OCI-LY3 (cell line): ENCODE measurements at regions not wholly inside any gene's neighbourhood (a gene's known extent, or its start where the extent isn't known, plus 50 kb on each side); places are given as distances from the start of the nearest gene placed in this dataset.

Experiments used
- H2AFZ ChIP-seq: fragments of 200-600, 300-600 bp; shearing (Covaris generic); 2 replicates; pipeline ENCODE4 v1.6.0; 2014; ENCODE audit warnings: antibody characterized with exemption, low read depth, low read length
- H3K27ac ChIP-seq: fragments of 200-600, 300-600 bp; sonication (generic); 2 replicates; pipeline ENCODE4 v1.5.1; 2014; ENCODE audit warnings: mild to moderate bottlenecking, low read length, moderate library complexity, mixed read lengths
- H3K27me3 ChIP-seq: fragments of 200-600, 300-600 bp; sonication (generic); 2 replicates; pipeline ENCODE4 v1.6.1; 2014; ENCODE audit warnings: low read depth, low read length, mixed read lengths
- H3K36me3 ChIP-seq: fragments of 200-600, 300-600 bp; sonication (generic); replicated peaks from 2 replicates; pipeline ENCODE3; 2014; ENCODE audit warnings: low read depth, low read length, mixed read lengths
- H3K4me1 ChIP-seq: fragments of 300-600, 200-600 bp; sonication (generic); 2 replicates; pipeline ENCODE4 v1.6.1; 2014; ENCODE audit warnings: low read length, mixed read lengths
- H3K4me2 ChIP-seq: fragments of 200-600, 300-600 bp; sonication (generic); 2 replicates; pipeline ENCODE4 v1.6.1; 2014; ENCODE audit warnings: low read length, mixed read lengths
- H3K4me3 ChIP-seq: fragments of 300-600, 200-600 bp; sonication (generic); 2 replicates; pipeline ENCODE4 v1.5.1; 2014; ENCODE audit warnings: antibody characterized with exemption, mild to moderate bottlenecking, low read length, moderate library complexity
- H3K79me2 ChIP-seq: fragments of 300-600, 200-600 bp; shearing (Covaris generic); 2 replicates; pipeline ENCODE4 v1.6.1; 2014; ENCODE audit warnings: mild to moderate bottlenecking, low read length, mixed read lengths
- H3K9ac ChIP-seq: fragments of 300-600, 200-600 bp; shearing (Covaris generic); 2 replicates; pipeline ENCODE4 v1.6.0; 2014; ENCODE audit warnings: mild to moderate bottlenecking, low read length, moderate library complexity
- H3K9me3 ChIP-seq: fragments of 200-600, 300-600 bp; shearing (Covaris generic); 2 replicates; pipeline ENCODE4 v1.6.1; 2014; ENCODE audit warnings: low read length, mixed read lengths; ENCODE audit not compliant: insufficient read depth
- H4K20me1 ChIP-seq: fragments of 200-600, 300-600 bp; sonication (generic); 2 replicates; pipeline ENCODE4 v1.6.1; 2016; ENCODE audit warnings: low read length, mixed read lengths; ENCODE audit not compliant: insufficient read depth
- EZH2phosphoT487 ChIP-seq: fragments of 200-600 bp; shearing (Covaris generic); IDR thresholded peaks from 2 replicates; pipeline ENCODE4 v1.6.1; 2018; ENCODE audit warnings: antibody characterized with exemption, mixed run types, low read depth
- TF ChIP-seq, protein P1 (sequence below): fragments of 200-600, 300-600 bp; sonication (generic); IDR thresholded peaks from 2 replicates; pipeline ENCODE4 v1.5.1; 2014; ENCODE audit warnings: antibody characterized with exemption, low read length, low read depth

DNA sequence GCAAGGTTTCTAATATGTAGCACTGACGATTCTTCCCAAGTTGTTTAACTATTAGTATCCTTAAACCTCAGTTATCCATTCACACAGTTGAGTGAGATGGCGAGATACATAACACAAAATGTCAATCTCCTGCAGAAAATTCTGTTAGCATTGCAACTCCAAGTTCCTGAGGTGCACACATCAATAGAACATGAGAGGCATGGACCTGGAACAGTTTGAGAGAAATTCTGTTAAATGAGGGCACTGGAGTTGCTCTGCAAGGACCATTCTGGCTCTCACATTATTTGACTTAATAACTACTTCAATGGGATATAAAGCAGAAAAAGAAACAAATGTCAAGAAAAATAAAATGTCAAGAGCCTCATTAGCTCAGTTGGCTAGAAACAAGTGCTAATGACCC, 301.2 kb upstream of the DIAPH2 start:
- Histone ChIP-seq H2AFZ (no peak overlapping the region), H3K4me1 (no peaks in the 10 kb centered on the region; the same call in 1 of the 2 replicates), H3K27me3 (no peaks in the 10 kb centered on the region), H3K4me3 (no peak overlapping the region), H3K9ac (no peak overlapping the region), H3K36me3 (no peaks in the 10 kb centered on the region), H4K20me1 (no peaks in the 10 kb centered on the region), H3K4me2 (no peak overlapping the region), H3K9me3 (no peaks in the 10 kb centered on the region), H3K79me2 (no peaks in the 10 kb centered on the region), H3K27ac (no peak overlapping the region)
- no peak for TF ChIP-seq EZH2phosphoT487
- TF ChIP-seq, protein P1, sequence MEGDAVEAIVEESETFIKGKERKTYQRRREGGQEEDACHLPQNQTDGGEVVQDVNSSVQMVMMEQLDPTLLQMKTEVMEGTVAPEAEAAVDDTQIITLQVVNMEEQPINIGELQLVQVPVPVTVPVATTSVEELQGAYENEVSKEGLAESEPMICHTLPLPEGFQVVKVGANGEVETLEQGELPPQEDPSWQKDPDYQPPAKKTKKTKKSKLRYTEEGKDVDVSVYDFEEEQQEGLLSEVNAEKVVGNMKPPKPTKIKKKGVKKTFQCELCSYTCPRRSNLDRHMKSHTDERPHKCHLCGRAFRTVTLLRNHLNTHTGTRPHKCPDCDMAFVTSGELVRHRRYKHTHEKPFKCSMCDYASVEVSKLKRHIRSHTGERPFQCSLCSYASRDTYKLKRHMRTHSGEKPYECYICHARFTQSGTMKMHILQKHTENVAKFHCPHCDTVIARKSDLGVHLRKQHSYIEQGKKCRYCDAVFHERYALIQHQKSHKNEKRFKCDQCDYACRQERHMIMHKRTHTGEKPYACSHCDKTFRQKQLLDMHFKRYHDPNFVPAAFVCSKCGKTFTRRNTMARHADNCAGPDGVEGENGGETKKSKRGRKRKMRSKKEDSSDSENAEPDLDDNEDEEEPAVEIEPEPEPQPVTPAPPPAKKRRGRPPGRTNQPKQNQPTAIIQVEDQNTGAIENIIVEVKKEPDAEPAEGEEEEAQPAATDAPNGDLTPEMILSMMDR, result no peak

DNA sequence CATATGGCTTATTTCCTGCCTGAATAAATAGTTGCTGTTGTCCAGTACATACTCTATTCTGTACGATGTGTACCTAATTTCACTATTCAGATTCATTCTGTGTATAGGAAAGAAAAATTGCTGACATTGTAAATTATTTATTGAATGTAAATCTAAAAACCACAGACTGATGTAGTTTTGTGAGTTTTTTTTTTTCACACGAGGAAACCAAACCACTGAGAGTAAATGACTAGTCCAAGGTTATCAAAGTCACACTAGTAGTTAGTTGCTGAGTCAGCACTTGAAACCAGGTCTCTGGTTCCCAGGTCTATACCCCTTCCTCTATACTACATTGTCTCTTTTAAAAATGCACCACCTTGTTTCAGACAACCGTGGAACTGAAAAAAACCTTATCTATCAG, 298.3 kb upstream of the DIAPH2 start:
- TF ChIP-seq, protein P1, result no peak
- no peak for TF ChIP-seq EZH2phosphoT487
- no peak overlapping the region for H3K4me2 ChIP-seq
- no peak overlapping the region for H3K27ac ChIP-seq
- H3K9me3 ChIP-seq, result no peaks in the 10 kb centered on the region
- H3K4me1 ChIP-seq, result no peaks in the 10 kb centered on the region; the same call in 1 of the 2 replicates
- H3K27me3 ChIP-seq, result no peaks in the 10 kb centered on the region
- no peak overlapping the region for H3K9ac ChIP-seq
- H3K79me2 ChIP-seq, result no peaks in the 10 kb centered on the region
- no peaks in the 10 kb centered on the region for H3K36me3 ChIP-seq
- no peaks in the 10 kb centered on the region for H4K20me1 ChIP-seq
- H2AFZ ChIP-seq, result no peak overlapping the region
- H3K4me3 ChIP-seq, result no peak overlapping the region

DNA sequence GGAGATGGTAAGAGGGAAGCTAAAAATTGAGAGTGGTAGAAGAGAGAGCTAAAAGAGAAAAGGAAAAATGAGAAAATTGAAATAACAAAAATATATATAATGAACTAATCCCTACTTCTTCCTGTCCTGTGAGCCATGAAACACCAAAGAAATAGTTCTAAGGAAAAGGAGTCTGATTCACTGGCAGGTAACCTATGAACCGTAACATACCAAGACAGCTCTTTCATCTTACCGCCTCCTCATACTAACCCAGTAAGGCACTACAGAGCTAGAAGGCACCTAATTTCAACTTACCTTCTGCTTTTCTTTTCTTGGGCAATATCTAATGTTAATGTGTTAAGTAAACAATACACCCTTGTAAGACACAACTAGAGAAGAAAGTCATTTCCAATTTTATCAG, 297.7 kb upstream of the DIAPH2 start:
- no peak for TF ChIP-seq EZH2phosphoT487
- TF ChIP-seq, protein P1, result no peak
- H3K9ac ChIP-seq, result no peak overlapping the region

DNA sequence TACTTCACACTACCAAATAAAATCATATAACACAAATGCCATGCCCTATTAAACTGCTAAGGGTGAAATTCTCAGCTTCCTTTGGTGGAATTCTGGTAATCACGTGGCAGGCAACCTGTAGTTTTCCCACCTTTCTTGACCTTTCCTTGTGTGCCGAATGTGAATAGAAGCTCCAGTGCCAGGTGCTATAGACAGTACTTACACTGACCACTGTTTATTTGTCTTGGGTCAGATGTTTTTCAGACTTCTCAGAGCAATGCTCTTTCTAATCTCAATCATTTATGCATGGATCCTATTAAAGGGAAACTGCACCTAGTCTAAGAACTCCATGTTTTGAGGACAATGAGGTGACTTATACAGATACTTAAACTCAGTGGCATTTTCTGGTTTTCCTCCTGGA, 296.8 kb upstream of the DIAPH2 start:
- Histone ChIP-seq H3K27me3 (no peaks in the 10 kb centered on the region), H3K79me2 (no peaks in the 10 kb centered on the region), H4K20me1 (no peaks in the 10 kb centered on the region), H3K9me3 (no peaks in the 10 kb centered on the region), H3K4me3 (no peak overlapping the region), H3K4me1 (no peaks in the 10 kb centered on the region; the same call in 1 of the 2 replicates), H2AFZ (no peak overlapping the region), H3K36me3 (no peaks in the 10 kb centered on the region), H3K4me2 (no peak overlapping the region), H3K9ac (no peak overlapping the region), H3K27ac (no peak overlapping the region)
- TF ChIP-seq EZH2phosphoT487, result no peak
- TF ChIP-seq, protein P1, result no peak

More for the DNA sequence above, 297.7 kb upstream of the DIAPH2 start:
- H3K4me3 ChIP-seq, result no peak overlapping the region
- no peak overlapping the region for H2AFZ ChIP-seq
- no peaks in the 10 kb centered on the region for H3K79me2 ChIP-seq
- no peaks in the 10 kb centered on the region for H4K20me1 ChIP-seq
- H3K9me3 ChIP-seq, result no peaks in the 10 kb centered on the region
- H3K4me2 ChIP-seq, result no peak overlapping the region
- no peaks in the 10 kb centered on the region; the same call in 1 of the 2 replicates for H3K4me1 ChIP-seq
- no peak overlapping the region for H3K27ac ChIP-seq
- no peaks in the 10 kb centered on the region for H3K27me3 ChIP-seq
- H3K36me3 ChIP-seq, result no peaks in the 10 kb centered on the region
